Vagina (tissue), 2 donors: ENCODE measurements at regions not wholly inside any gene's neighbourhood (a gene's known extent, or its start where the extent isn't known, plus 50 kb on each side); places are given as distances from the start of the nearest gene placed in this dataset.
A peak's percentile ranks its signal among the peaks of the same experiment; 100 is the strongest.

Experiments
- CTCF ChIP-seq, 3 experiments: fragments of 450-650 bp in 2 of 3; fragments of 200-600 bp in 1 of 3; sonication (generic) in 1 of 3; IDR thresholded peaks; one replicate each; pipeline ENCODE4 v1.5.1; 2017 to 2019; ENCODE audit warnings: antibody characterized with exemption in 3 of 3, mild to moderate bottlenecking in 2 of 3, moderate library complexity in 2 of 3
- POLR2A ChIP-seq, 2 donors: fragments of 450-650 bp; IDR thresholded peaks; one replicate each; pipeline ENCODE4 v1.6.1; 2017; ENCODE audit warnings: antibody characterized with exemption in 2 of 2, mild to moderate bottlenecking in 2 of 2, moderate library complexity in 2 of 2
- POLR2AphosphoS5 ChIP-seq, 2 donors: sonication (generic); formaldehyde crosslinking; IDR thresholded peaks; one replicate each; pipeline ENCODE4 v1.9.0; 2017; ENCODE audit warnings: antibody characterized with exemption in 2 of 2, mild to moderate bottlenecking in 2 of 2, low read depth in 1 of 2; ENCODE audit not compliant: insufficient read depth in 1 of 2

DNA sequence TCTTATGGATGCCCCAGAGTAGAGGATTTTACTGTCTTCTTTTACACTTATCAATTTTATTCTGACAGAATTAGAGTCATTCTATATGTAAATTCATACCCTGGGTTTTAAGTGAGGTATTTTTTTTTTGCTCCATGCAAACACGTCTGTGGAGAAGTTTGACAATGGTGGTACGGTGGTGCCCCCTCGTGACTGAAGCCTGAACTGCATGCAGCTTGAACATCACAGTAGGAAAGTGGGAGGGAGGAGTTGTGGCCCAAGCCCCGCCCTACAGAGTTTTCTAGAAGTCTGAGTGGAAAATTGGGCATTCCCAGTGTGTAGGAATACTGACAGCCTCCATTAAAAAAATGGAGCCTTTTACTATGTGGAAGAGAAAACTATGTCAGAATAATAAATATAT is 73.3 kb upstream of the RAB40AL start:
- TF ChIP-seq CTCF (IDR thresholded peaks at IDR 0.05) (peak; percentile 65 to 80 (median 71)), POLR2A (IDR thresholded peaks at IDR 0.05) (no peak), POLR2AphosphoS5 (IDR thresholded peaks at IDR 0.05; ENCODE audit: insufficient read depth in 1 of 2, low read depth in 1 of 2) (peak in 1 of 2 donors; percentile 33)
